H9 (cell line): ENCODE measurements at regions not wholly inside any gene's neighbourhood (a gene's known extent, or its start where the extent isn't known, plus 50 kb on each side); places are given as distances from the start of the nearest gene placed in this dataset.

ENCODE experiments used
- DNase-seq: peaks from one replicate; pipeline ENCODE4 v3.0.0-alpha.2; 2017
- H2AFZ ChIP-seq: one replicate; pipeline ENCODE4 v1.6.1; 2013; ENCODE audit warnings: mild to moderate bottlenecking, low read length, control low read depth, moderate library complexity
- H2AK5ac ChIP-seq: 2 replicates; pipeline ENCODE4 v1.6.1; 2013; ENCODE audit warnings: low read length, control low read depth, mixed read lengths; ENCODE audit not compliant: insufficient read length
- H2BK120ac ChIP-seq: one replicate; pipeline ENCODE4 v1.6.1; 2013; ENCODE audit warnings: low read depth, mild to moderate bottlenecking, low read length, control low read depth, inconsistent platforms; ENCODE audit not compliant: poor library complexity, severe bottlenecking
- H2BK12ac ChIP-seq: 2 replicates; pipeline ENCODE4 v1.6.1; 2013; ENCODE audit warnings: low read length, control low read depth, mixed read lengths, low read depth; ENCODE audit not compliant: insufficient read length
- H2BK15ac ChIP-seq: 2 replicates; pipeline ENCODE4 v1.6.1; 2013; ENCODE audit warnings: low read depth, low read length, control low read depth
- H2BK20ac ChIP-seq: one replicate; pipeline ENCODE4 v1.6.1; 2013; ENCODE audit warnings: low read depth, mild to moderate bottlenecking, low read length, control low read depth, inconsistent platforms; ENCODE audit not compliant: poor library complexity, severe bottlenecking
- H2BK5ac ChIP-seq: 2 replicates; pipeline ENCODE4 v1.6.1; 2013; ENCODE audit warnings: low read length, control low read depth, mixed read lengths; ENCODE audit not compliant: insufficient read length
- H3K14ac ChIP-seq: 2 replicates; pipeline ENCODE4 v1.6.1; 2013; ENCODE audit warnings: low read length, control low read depth; ENCODE audit not compliant: insufficient read depth
- H3K18ac ChIP-seq: 2 replicates; pipeline ENCODE4 v1.6.1; 2013; ENCODE audit warnings: low read depth, mild to moderate bottlenecking, mixed read lengths, low read length, control low read depth; ENCODE audit not compliant: insufficient read length
- H3K23ac ChIP-seq: 2 replicates; pipeline ENCODE4 v1.6.1; 2013; ENCODE audit warnings: low read length, control low read depth, mixed read lengths, low read depth; ENCODE audit not compliant: insufficient read length
- H3K23me2 ChIP-seq: 2 replicates; pipeline ENCODE4 v1.6.1; 2013; ENCODE audit warnings: low read depth, mild to moderate bottlenecking, mixed read lengths, low read length, control low read depth; ENCODE audit not compliant: insufficient read length, poor library complexity, severe bottlenecking
- H3K27ac ChIP-seq: 2 replicates; pipeline ENCODE4 v1.5.1; 2013; ENCODE audit warnings: low read length, control low read depth, mixed read lengths, low read depth; ENCODE audit not compliant: insufficient read length
- H3K27me3 ChIP-seq: 2 replicates; pipeline ENCODE4 v1.6.1; 2013; ENCODE audit warnings: low read length, control low read depth, inconsistent platforms; ENCODE audit not compliant: insufficient read depth
- H3K4ac ChIP-seq: 2 replicates; pipeline ENCODE4 v1.6.1; 2013; ENCODE audit warnings: low read depth, mild to moderate bottlenecking, control low read depth, inconsistent platforms, low read length, moderate library complexity
- H3K4me1 ChIP-seq: 2 replicates; pipeline ENCODE4 v1.6.1; 2013; ENCODE audit warnings: low read length, control low read depth, inconsistent platforms; ENCODE audit not compliant: insufficient read depth
- H3K4me2 ChIP-seq: 2 replicates; pipeline ENCODE4 v1.6.1; 2013; ENCODE audit warnings: low read length, control low read depth, mixed read lengths; ENCODE audit not compliant: insufficient read length, insufficient read depth
- H3K56ac ChIP-seq: 2 replicates; pipeline ENCODE4 v1.6.1; 2013; ENCODE audit warnings: low read depth, mild to moderate bottlenecking, mixed read lengths, low read length, control low read depth; ENCODE audit not compliant: insufficient read length
- H3K79me1 ChIP-seq: 2 replicates; pipeline ENCODE4 v1.6.1; 2013; ENCODE audit warnings: low read depth, mild to moderate bottlenecking, moderate library complexity, low read length, control low read depth, inconsistent platforms; ENCODE audit not compliant: insufficient read depth, poor library complexity, severe bottlenecking
- H3K79me2 ChIP-seq: 2 replicates; pipeline ENCODE4 v1.6.1; 2013; ENCODE audit warnings: low read length, control low read depth, inconsistent platforms; ENCODE audit not compliant: insufficient read depth
- H3K9ac ChIP-seq: 2 replicates; pipeline ENCODE4 v1.6.1; 2013; ENCODE audit warnings: low read length, control low read depth, mixed read lengths; ENCODE audit not compliant: insufficient read length; ENCODE audit errors: extremely low read depth
- H3K9me3 ChIP-seq: one replicate; pipeline ENCODE4 v1.6.1; 2013; ENCODE audit warnings: low read depth, low read length, inconsistent platforms; ENCODE audit not compliant: control insufficient read depth
- H3T11ph ChIP-seq: one replicate; pipeline ENCODE4 v1.6.1; 2013; ENCODE audit warnings: mild to moderate bottlenecking, low read length, control low read depth, inconsistent platforms
- H4K20me1 ChIP-seq: one replicate; pipeline ENCODE4 v1.6.1; 2013; ENCODE audit not compliant: control insufficient read depth, insufficient read length, insufficient read depth
- H4K5ac ChIP-seq: 2 replicates; pipeline ENCODE4 v1.6.1; 2013; ENCODE audit warnings: low read depth, mild to moderate bottlenecking, mixed read lengths, low read length, control low read depth; ENCODE audit not compliant: insufficient read length
- H4K8ac ChIP-seq: replicated peaks from 2 replicates; pipeline ENCODE4 v1.6.1; 2013; ENCODE audit warnings: low read length, control low read depth, mixed read lengths, low read depth; ENCODE audit not compliant: insufficient read length
- H4K91ac ChIP-seq: 2 replicates; pipeline ENCODE4 v1.6.1; 2013; ENCODE audit warnings: low read depth, mild to moderate bottlenecking, moderate library complexity, mixed read lengths, low read length, control low read depth; ENCODE audit not compliant: insufficient read length
- H3K27ac Mint-ChIP-seq, 3 experiments: 2 replicates in 2 of 3; 3 replicates in 1 of 3; pipeline ENCODE4 v1.8.0; 2020 to 2021; ENCODE audit warnings: mixed read lengths in 3 of 3, mild to moderate bottlenecking in 1 of 3, moderate library complexity in 1 of 3
- H3K27me3 Mint-ChIP-seq: 2 replicates; pipeline ENCODE4 v1.8.0; 2021; ENCODE audit warnings: low read depth, mild to moderate bottlenecking, moderate library complexity, mixed read lengths
- H3K36me3 Mint-ChIP-seq, 3 experiments: 2 replicates in 2 of 3; 3 replicates in 1 of 3; pipeline ENCODE4 v1.8.0; 2020 to 2021; ENCODE audit warnings: low read depth in 3 of 3, mixed read lengths in 3 of 3; ENCODE audit not compliant: insufficient read depth in 1 of 3
- H3K4me1 Mint-ChIP-seq, 2 experiments: 2 replicates each; pipeline ENCODE4 v1.8.0; 2020; ENCODE audit warnings: mixed read lengths in 2 of 2
- H3K4me3 Mint-ChIP-seq, 2 experiments: 2 replicates in 1 of 2; 3 replicates in 1 of 2; pipeline ENCODE4 v1.8.0; 2020 to 2021; ENCODE audit warnings: mild to moderate bottlenecking in 2 of 2, mixed read lengths in 2 of 2, moderate library complexity in 1 of 2
- H3K9me3 Mint-ChIP-seq, 2 experiments: 2 replicates in 1 of 2; 3 replicates in 1 of 2; pipeline ENCODE4 v1.8.0; 2020; ENCODE audit warnings: mild to moderate bottlenecking in 2 of 2, mixed read lengths in 2 of 2, moderate library complexity in 1 of 2
- CTCF ChIP-seq: fragments of 200-600 bp; sonication (generic); conservative IDR thresholded peaks from 3 replicates; pipeline ENCODE4 v1.8.0; 2021; ENCODE audit warnings: antibody characterized with exemption, mild to moderate bottlenecking
- WGBS: extraction: QIAGEN DNeasy Blood & Tissue Kit; methylation state at CpG from one replicate; pipeline ENCODE4 v1.1.7; 2013; ENCODE audit warnings: missing lambda C conversion rate, low lambda C conversion rate, mixed read lengths; ENCODE audit not compliant: insufficient read length; ENCODE audit errors: extremely low coverage; 5-methylcytosine and 5-hydroxymethylcytosine counted together

GRCh38 chr10:57303566-57303965, 942.5 kb upstream of the ZWINT start:
- Histone ChIP-seq H3K9ac (no peak overlapping the region), H3K4me1 (peaks cover 6% of the 10 kb centered on the region; the same call in 1 of the 2 replicates), H4K5ac (no peak overlapping the region), H3K9me3 (no peaks in the 10 kb centered on the region), H2BK20ac (no peak overlapping the region), H3K79me1 (no peaks in the 10 kb centered on the region), H2BK12ac (no peak overlapping the region), H3K14ac (no peak overlapping the region), H2BK5ac (no peak overlapping the region), H2BK15ac (no peak overlapping the region), H3K4me2 (no peak overlapping the region), H3K27me3 (no peaks in the 10 kb centered on the region), H3K4ac (no peak overlapping the region), H4K91ac (no peak overlapping the region), H3K23ac (no peak overlapping the region), H2AK5ac (no peak overlapping the region), H3T11ph (no peak overlapping the region), H4K20me1 (no peaks in the 10 kb centered on the region), H2AFZ (no peak overlapping the region), H3K18ac (no peak overlapping the region), H2BK120ac (no peak overlapping the region), H3K23me2 (no peaks in the 10 kb centered on the region), H3K56ac (no peak overlapping the region), H4K8ac (no peak overlapping the region), H3K79me2 (no peaks in the 10 kb centered on the region), H3K27ac (no peak overlapping the region)
- Mint-ChIP-seq H3K27ac (no peak overlapping the region), H3K36me3 (no peaks in the 10 kb centered on the region), H3K4me1 (peaks cover 14 to 27% of the 10 kb centered on the region in 2 experiments), H3K9me3 (no peaks in the 10 kb centered on the region), H3K27me3 (no peaks in the 10 kb centered on the region), H3K4me3 (no peak overlapping the region)
- no peak for TF ChIP-seq CTCF
- no peak for DNase-seq
- WGBS, result no CpG with 5 or more reads among the region's 3 CpGs
